HG02938 (cell line): ENCODE measurements at regions not wholly inside any gene's neighbourhood (a gene's known extent, or its start where the extent isn't known, plus 50 kb on each side); places are given as distances from the start of the nearest gene placed in this dataset.

Source experiments
- ATAC-seq: cut with Tn5 transposase; IDR thresholded peaks from one replicate; pipeline ENCODE4 v1.9.1; 2021; ENCODE audit warnings: mild to moderate bottlenecking, moderate library complexity; ENCODE audit not compliant: unreplicated experiment

- no peak for ATAC-seq
These were observed 232.6 kb upstream of the SRRM4 start for GRCh38 chr12:118748478-118749380.

DNA sequence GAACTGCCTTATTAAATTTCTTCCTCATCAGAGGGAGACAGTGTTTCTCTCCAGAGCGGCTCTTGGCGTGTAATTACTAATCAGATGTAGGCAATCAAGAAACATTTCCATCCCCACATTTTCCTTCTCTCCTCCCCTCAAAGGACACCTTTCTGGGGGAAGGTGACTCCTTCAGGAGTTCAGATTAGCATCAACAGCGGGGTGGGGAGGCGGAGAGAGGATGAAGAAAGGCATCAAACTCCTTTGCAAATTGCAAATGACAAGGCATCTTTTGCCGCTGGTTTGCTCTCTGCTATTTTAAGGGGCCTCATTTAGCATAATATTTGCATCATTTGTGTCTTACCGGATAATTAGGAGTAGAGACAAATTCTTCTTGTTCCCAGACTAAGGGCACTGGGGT lies 231.7 kb upstream of the SRRM4 start:
- ATAC-seq: no peak

- no peak for ATAC-seq
These were observed 230.7 kb upstream of the SRRM4 start for GRCh38 chr12:118750666-118751065.

- no peak for ATAC-seq
These were observed 230.0 kb upstream of the SRRM4 start for GRCh38 chr12:118751355-118751754.

DNA sequence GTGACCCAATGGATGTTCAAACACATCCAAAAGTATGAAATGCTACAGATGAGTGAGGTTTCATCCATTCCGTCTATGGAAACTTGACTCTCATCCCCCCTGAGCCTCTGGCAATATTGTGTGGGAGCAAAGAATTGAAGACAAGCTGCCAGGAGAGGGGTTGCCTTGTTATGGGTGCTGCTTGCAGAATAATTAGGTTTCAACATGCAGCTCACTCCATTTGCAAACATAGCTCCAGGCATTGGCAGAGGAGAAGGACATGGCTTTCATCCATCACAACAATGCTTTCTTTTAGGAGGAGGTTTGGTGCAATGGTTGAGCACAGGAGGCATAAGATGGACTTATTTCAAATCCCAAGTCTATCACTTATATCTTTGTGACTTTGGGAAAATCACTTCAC lies 220.7 kb upstream of the SRRM4 start:
- ATAC-seq: no peak

GRCh38 chr12:118763234-118763633 lies 218.1 kb upstream of the SRRM4 start:
- ATAC-seq: no peak

DNA sequence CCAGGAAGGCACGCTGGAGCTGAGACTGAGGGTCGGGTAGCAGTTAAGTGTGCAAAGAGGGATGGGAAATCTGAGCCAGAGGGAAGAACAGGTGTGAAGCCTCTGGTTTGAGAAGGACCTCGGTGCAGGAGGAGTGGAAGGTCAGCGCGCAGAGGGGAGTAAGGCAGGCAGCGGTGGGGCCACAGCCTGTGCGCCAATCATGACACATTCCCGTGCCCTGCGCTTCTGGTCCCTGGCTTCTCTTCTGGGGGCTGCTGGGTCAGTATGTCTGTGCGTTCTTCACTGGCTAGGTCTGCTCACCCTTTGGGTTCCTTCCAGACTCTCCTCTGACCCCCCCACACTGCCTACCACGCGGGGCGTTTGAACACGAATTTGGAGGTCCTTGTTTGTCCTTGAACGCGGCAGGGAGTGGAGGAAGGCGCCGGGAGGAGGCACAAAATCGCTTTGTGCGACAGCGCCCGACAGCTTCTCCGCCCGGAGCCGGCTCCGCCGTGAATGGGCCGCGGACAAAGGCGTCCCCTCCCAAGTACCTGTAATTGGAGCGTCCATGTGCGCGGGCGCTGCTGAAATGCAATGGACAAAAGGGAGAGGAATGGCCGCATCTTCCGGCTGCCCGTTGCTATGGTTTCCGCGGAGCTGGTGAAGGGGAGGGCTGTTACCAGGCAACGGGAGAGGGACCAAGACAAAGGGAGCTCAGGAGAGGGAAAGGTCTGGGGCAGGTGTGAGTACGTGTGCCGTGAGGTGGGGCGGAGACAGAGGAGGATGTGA lies 207.2 kb upstream of the SRRM4 start:
- no peak for ATAC-seq

- ATAC-seq: no peak
These were observed 203.8 kb upstream of the SRRM4 start for GRCh38 chr12:118777504-118777903.

DNA sequence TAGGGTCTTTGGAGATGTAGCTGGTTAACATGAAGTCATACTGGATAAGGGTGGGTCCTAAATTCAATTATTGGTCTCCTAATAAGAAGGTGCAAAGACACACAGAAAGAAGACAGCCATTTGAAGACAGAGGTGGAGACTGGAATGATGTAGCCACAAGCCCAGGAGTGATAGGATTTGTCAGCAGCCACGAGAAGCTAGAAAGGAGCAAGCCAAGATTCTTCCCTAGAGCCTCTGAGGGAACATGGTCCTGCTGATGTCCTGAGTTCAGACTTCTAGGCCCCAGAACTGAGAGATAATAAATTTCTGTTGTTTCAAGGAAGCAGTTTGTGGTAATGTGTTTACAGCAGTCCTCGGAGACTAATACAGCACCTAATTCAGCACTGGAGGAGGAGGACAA lies 203.3 kb upstream of the SRRM4 start:
- no peak for ATAC-seq

- ATAC-seq: no peak
These were observed 200.4 kb upstream of the SRRM4 start for GRCh38 chr12:118780939-118781338.

GRCh38 chr12:118781692-118782091 lies 199.6 kb upstream of the SRRM4 start:
- ATAC-seq: no peak

- ATAC-seq: no peak
These were observed 197.6 kb upstream of the SRRM4 start for GRCh38 chr12:118783703-118784102.

- ATAC-seq: no peak
These were observed 190.8 kb upstream of the SRRM4 start for GRCh38 chr12:118790578-118790977.

- no peak for ATAC-seq
These were observed 167.5 kb upstream of the SRRM4 start for GRCh38 chr12:118813778-118814357.

- no peak for ATAC-seq
These were observed 165.0 kb upstream of the SRRM4 start for GRCh38 chr12:118816296-118816695.

GRCh38 chr12:118821386-118821925 lies 159.9 kb upstream of the SRRM4 start:
- ATAC-seq: no peak

GRCh38 chr12:118822512-118822911 lies 158.8 kb upstream of the SRRM4 start:
- no peak for ATAC-seq

DNA sequence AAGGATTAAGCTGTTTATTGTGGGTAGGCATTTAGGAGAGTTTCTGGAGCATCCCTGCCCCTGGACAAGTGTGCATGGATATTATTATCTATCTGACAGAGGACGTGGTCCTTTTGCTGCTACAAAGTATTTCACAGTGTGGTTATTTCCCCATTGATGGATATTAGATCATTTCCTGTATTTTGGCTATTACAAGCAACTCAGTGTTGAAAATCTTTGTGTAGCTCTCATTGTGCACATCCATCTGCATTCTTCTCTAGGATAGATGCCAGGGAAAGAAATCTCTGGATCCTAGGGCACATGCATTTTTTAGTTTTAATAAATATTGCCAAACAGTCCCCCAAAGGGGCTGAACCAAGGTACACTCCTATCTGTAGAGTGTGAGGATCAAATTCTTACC lies 154.3 kb upstream of the SRRM4 start:
- ATAC-seq: no peak

DNA sequence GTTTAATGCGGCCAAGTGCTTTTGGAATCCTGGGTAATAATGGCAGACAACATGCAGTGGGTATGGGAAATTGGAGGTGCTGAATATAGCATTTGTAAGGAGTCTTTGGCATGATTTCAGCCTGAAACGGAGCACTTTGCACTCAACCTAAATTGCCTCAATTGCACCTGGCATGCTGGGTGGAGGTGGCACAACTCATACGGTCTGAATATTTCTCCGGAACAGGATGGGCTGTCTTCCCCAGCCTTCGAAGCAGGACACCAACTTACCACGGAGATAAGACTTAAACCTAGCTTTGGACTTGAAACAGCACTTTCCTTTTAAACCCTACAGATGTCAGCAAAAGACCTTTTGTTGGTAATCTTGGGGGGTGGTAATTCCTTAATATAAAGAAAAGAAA lies 153.7 kb upstream of the SRRM4 start:
- ATAC-seq: no peak

GRCh38 chr12:118830296-118830695 lies 151.0 kb upstream of the SRRM4 start:
- no peak for ATAC-seq

- no peak for ATAC-seq
These were observed 145.4 kb upstream of the SRRM4 start for GRCh38 chr12:118835926-118836325.
